DND-41 (cell line): ENCODE measurements at regions not wholly inside any gene's neighbourhood (a gene's known extent, or its start where the extent isn't known, plus 50 kb on each side); places are given as distances from the start of the nearest gene placed in this dataset.
"Not testable (repeated sequence)": the region's sequence is repeated elsewhere in the genome, so short reads cannot be mapped to it uniquely, and the experiment has no call there.

Experiments used
- ATAC-seq: fragments of 200-7000 bp; cut with Tn5 transposase; 3 replicates; pipeline ENCODE4 v1.9.1; 2021; ENCODE audit warnings: low read depth; ENCODE audit not compliant: insufficient read depth
- DNase-seq: peaks from one replicate; pipeline ENCODE4 v3.0.0-alpha.2; 2020
- H2AFZ ChIP-seq: 2 replicates; pipeline ENCODE4 v1.6.0; 2012; ENCODE audit warnings: low read depth, low read length
- H3K27ac ChIP-seq: 2 replicates; pipeline ENCODE4 v1.5.1; 2012; ENCODE audit warnings: low read length, inconsistent platforms
- H3K27me3 ChIP-seq: fragments of 200-600 bp; sonication (generic); 2 replicates; pipeline ENCODE4 v1.6.0; 2012; ENCODE audit warnings: low read length, mild to moderate bottlenecking, inconsistent platforms; ENCODE audit not compliant: insufficient read depth, poor library complexity
- H3K36me3 ChIP-seq: 2 replicates; pipeline ENCODE4 v1.5.1; 2012; ENCODE audit warnings: low read length, inconsistent platforms; ENCODE audit not compliant: insufficient read depth
- H3K4me1 ChIP-seq: 2 replicates; pipeline ENCODE4 v1.5.1; 2012; ENCODE audit warnings: mild to moderate bottlenecking, low read length; ENCODE audit not compliant: insufficient read depth
- H3K4me2 ChIP-seq: 2 replicates; pipeline ENCODE4 v1.6.0; 2012; ENCODE audit warnings: mild to moderate bottlenecking, moderate library complexity, low read length, inconsistent platforms; ENCODE audit not compliant: insufficient read depth
- H3K4me3 ChIP-seq, 2 experiments: fragments of 200-600 bp in 1 of 2; shearing (Covaris generic) in 1 of 2; 2 replicates each; pipeline ENCODE4 v1.5.1; 2012 to 2016; ENCODE audit warnings: inconsistent platforms in 2 of 2, low read length in 2 of 2, mild to moderate bottlenecking in 2 of 2, low read depth in 1 of 2, moderate library complexity in 1 of 2
- H3K79me2 ChIP-seq: 2 replicates; pipeline ENCODE4 v1.6.0; 2012; ENCODE audit warnings: low read length, inconsistent platforms; ENCODE audit not compliant: insufficient read depth
- H3K9ac ChIP-seq: 2 replicates; pipeline ENCODE4 v1.6.0; 2012; ENCODE audit warnings: low read depth, mild to moderate bottlenecking, inconsistent platforms, low read length, moderate library complexity
- H3K9me3 ChIP-seq: 2 replicates; pipeline ENCODE4 v1.5.1; 2012; ENCODE audit warnings: low read length, moderate library complexity, mild to moderate bottlenecking, inconsistent platforms; ENCODE audit not compliant: insufficient read depth, severe bottlenecking
- H4K20me1 ChIP-seq: 2 replicates; pipeline ENCODE4 v1.6.0; 2012; ENCODE audit warnings: low read length; ENCODE audit not compliant: insufficient read depth
- CTCF ChIP-seq: IDR thresholded peaks from 2 replicates; pipeline ENCODE4 v1.5.1; 2012; ENCODE audit warnings: borderline replicate concordance, low read length, moderate library complexity, mild to moderate bottlenecking; ENCODE audit not compliant: poor library complexity, severe bottlenecking; ENCODE audit errors: extremely low read depth
- EZH2 ChIP-seq: IDR thresholded peaks from 3 replicates; pipeline ENCODE4 v1.6.1; 2012; ENCODE audit warnings: borderline replicate concordance, low read depth, mild to moderate bottlenecking, moderate library complexity, low read length, inconsistent platforms; ENCODE audit not compliant: severe bottlenecking

GRCh38 chr11:45737056-45737455, 67.9 kb upstream of the SLC35C1 start:
- ATAC-seq (no peak), DNase-seq (no peak)
- H3K27ac ChIP-seq, result no peak overlapping the region
- H2AFZ ChIP-seq, result no peak overlapping the region
- H3K36me3 ChIP-seq, result no peaks in the 10 kb centered on the region
- H3K4me1 ChIP-seq, result no peaks in the 10 kb centered on the region
- H3K9ac ChIP-seq, result no peak overlapping the region
- no peak overlapping the region for H3K4me2 ChIP-seq
- H3K27me3 ChIP-seq, result no peaks in the 10 kb centered on the region
- H4K20me1 ChIP-seq, result no peaks in the 10 kb centered on the region
- no peaks in the 10 kb centered on the region for H3K9me3 ChIP-seq
- H3K4me3 ChIP-seq, result no peak overlapping the region
- H3K79me2 ChIP-seq, result no peaks in the 10 kb centered on the region
- TF ChIP-seq CTCF (no peak), EZH2 (no peak)

- no peaks in the 10 kb centered on the region for H3K4me1 ChIP-seq
- no peak overlapping the region for H3K9ac ChIP-seq
- no peak overlapping the region for H3K27ac ChIP-seq
- ATAC-seq (no peak), DNase-seq (no peak)
- H3K4me3 ChIP-seq, result no peak overlapping the region
- H3K79me2 ChIP-seq, result no peaks in the 10 kb centered on the region
- H3K4me2 ChIP-seq, result no peak overlapping the region
- no peaks in the 10 kb centered on the region for H3K36me3 ChIP-seq
- no peaks in the 10 kb centered on the region for H4K20me1 ChIP-seq
- no peaks in the 10 kb centered on the region for H3K27me3 ChIP-seq
- TF ChIP-seq CTCF (no peak), EZH2 (no peak)
- no peaks in the 10 kb centered on the region for H3K9me3 ChIP-seq
- no peak overlapping the region for H2AFZ ChIP-seq
Measured at GRCh38 chr11:45736424-45736823, 68.5 kb upstream of the SLC35C1 start.

DNA sequence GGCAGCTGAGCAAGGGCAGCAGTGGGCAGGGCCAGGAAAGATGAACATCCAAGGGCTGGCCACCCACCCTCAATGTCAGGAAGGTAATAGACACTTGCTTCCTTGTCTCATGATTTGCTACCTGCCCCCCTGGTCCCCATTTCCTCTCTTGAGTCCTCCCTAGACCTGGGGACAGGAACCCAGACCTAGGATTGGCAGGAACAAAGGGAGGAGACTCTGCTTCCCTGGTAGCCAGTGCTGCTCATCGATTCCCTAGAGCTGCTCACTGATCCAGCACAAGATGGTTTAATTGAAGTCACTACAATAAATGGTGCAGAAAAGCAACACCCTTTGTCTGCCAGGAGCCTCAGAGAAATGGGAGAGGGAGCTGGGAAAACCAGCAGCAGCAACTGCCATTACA, 67.8 kb upstream of the CHST1 start:
- H3K4me3 ChIP-seq, result no peak overlapping the region
- H3K9ac ChIP-seq, result no peak overlapping the region
- H2AFZ ChIP-seq, result no peak overlapping the region
- H3K4me2 ChIP-seq, result no peak overlapping the region
- H4K20me1 ChIP-seq, result no peaks in the 10 kb centered on the region
- no peaks in the 10 kb centered on the region for H3K79me2 ChIP-seq
- ATAC-seq, result no peak
- no peak overlapping the region for H3K27ac ChIP-seq
- H3K36me3 ChIP-seq, result no peaks in the 10 kb centered on the region
- H3K27me3 ChIP-seq, result no peaks in the 10 kb centered on the region
- no peaks in the 10 kb centered on the region for H3K9me3 ChIP-seq
- no peak for TF ChIP-seq CTCF
- TF ChIP-seq EZH2, result no peak
- DNase-seq, result no peak
- H3K4me1 ChIP-seq, result no peaks in the 10 kb centered on the region

DNA sequence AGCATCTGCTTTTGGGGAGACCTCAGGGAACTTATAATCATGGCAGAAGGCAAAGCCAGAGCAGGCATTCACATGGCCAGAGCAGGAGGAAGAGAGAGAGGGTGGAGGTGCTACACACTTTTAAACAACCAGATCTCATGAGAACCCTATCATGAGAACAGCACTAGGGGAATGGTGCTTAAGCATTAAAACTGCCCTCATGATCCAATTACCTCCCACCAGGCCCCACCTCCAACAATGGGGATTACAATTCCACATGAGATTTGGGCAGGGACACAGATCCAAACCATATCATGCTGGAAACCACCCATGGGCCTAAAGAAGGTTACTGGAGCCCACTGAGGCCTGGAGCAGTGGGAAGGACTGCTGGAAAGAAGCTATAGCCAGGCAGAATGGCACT, 66.9 kb upstream of the CHST1 start:
- no peaks in the 10 kb centered on the region for H3K27me3 ChIP-seq
- H2AFZ ChIP-seq, result no peak overlapping the region
- TF ChIP-seq EZH2, result no peak
- no peak for TF ChIP-seq CTCF
- H3K9me3 ChIP-seq, result no peaks in the 10 kb centered on the region
- no peak overlapping the region for H3K27ac ChIP-seq
- H3K4me2 ChIP-seq, result no peak overlapping the region
- DNase-seq (no peak), ATAC-seq (no peak)
- no peak overlapping the region for H3K9ac ChIP-seq
- no peaks in the 10 kb centered on the region for H3K79me2 ChIP-seq
- no peaks in the 10 kb centered on the region for H3K4me1 ChIP-seq
- H3K36me3 ChIP-seq, result no peaks in the 10 kb centered on the region
- no peaks in the 10 kb centered on the region for H4K20me1 ChIP-seq
- H3K4me3 ChIP-seq, result no peak overlapping the region

GRCh38 chr11:45731171-45731570, 65.7 kb upstream of the CHST1 start:
- H4K20me1 ChIP-seq, H3K4me3 ChIP-seq, H3K9ac ChIP-seq, H3K4me1 ChIP-seq, H3K79me2 ChIP-seq, H3K27ac ChIP-seq, H3K27me3 ChIP-seq, DNase-seq, ATAC-seq, H3K4me2 ChIP-seq, H3K9me3 ChIP-seq, H2AFZ ChIP-seq, H3K36me3 ChIP-seq: not testable (repeated sequence)
